NCI-H187 treated with DMSO at 0.1 percent for 48 hours (cell line): ENCODE measurements at regions not wholly inside any gene's neighbourhood (a gene's known extent, or its start where the extent isn't known, plus 50 kb on each side); places are given as distances from the start of the nearest gene placed in this dataset.
"Not testable (repeated sequence)": the region's sequence is repeated elsewhere in the genome, so short reads cannot be mapped to it uniquely, and the experiment has no call there.

ENCODE experiments used
- DNase-seq: peaks from one replicate; lab custom pipeline; 2025; lab: John Stamatoyannopoulos, UW

- DNase-seq, result no peak
Observed at GRCh38 chr3:21989341-21990042, 238.5 kb upstream of the ZNF385D start.

- no peak for DNase-seq
Observed at GRCh38 chr3:21991061-21991460, 240.1 kb upstream of the ZNF385D start.

GRCh38 chr3:21995079-21995607 is 244.1 kb upstream of the ZNF385D start:
- no peak for DNase-seq

- DNase-seq, result no peak
Observed at GRCh38 chr3:22007368-22007767, 256.4 kb upstream of the ZNF385D start.

- DNase-seq, result no peak
Observed at GRCh38 chr3:22010997-22011396, 260.0 kb upstream of the ZNF385D start.

- no peak for DNase-seq
Observed at GRCh38 chr3:22012471-22012870, 261.5 kb upstream of the ZNF385D start.

- DNase-seq, result no peak
Observed at GRCh38 chr3:22013641-22014040, 262.6 kb upstream of the ZNF385D start.

GRCh38 chr3:22016197-22016596 is 265.2 kb upstream of the ZNF385D start:
- no peak for DNase-seq

GRCh38 chr3:22024638-22025037 is 273.6 kb upstream of the ZNF385D start:
- not testable (repeated sequence) for DNase-seq

- DNase-seq, result no peak
Observed at GRCh38 chr3:22029480-22029879, 278.5 kb upstream of the ZNF385D start.

- DNase-seq, result no peak
Observed at GRCh38 chr3:22039161-22039560, 288.2 kb upstream of the ZNF385D start.

GRCh38 chr3:22040150-22040549 is 289.1 kb upstream of the ZNF385D start:
- DNase-seq, result no peak

- DNase-seq, result no peak
Observed at GRCh38 chr3:22045882-22046281, 294.9 kb upstream of the ZNF385D start.

- DNase-seq, result no peak
Observed at GRCh38 chr3:22063500-22063899, 312.5 kb upstream of the ZNF385D start.

GRCh38 chr3:22068619-22069018 is 317.6 kb upstream of the ZNF385D start:
- DNase-seq, result no peak

GRCh38 chr3:22088204-22088603 is 337.2 kb upstream of the ZNF385D start:
- no peak for DNase-seq

GRCh38 chr3:22089284-22089683 is 338.3 kb upstream of the ZNF385D start:
- DNase-seq, result peak; percentile 3

GRCh38 chr3:22091329-22091728 is 340.3 kb upstream of the ZNF385D start:
- no peak for DNase-seq

GRCh38 chr3:22098021-22098420 is 347.0 kb upstream of the ZNF385D start:
- no peak for DNase-seq

- no peak for DNase-seq
Observed at GRCh38 chr3:22101351-22101750, 350.3 kb upstream of the ZNF385D start.

- DNase-seq, result no peak
Observed at GRCh38 chr3:22101811-22102210, 350.8 kb upstream of the ZNF385D start.

- no peak for DNase-seq
Observed at GRCh38 chr3:22103423-22103822, 352.4 kb upstream of the ZNF385D start.

- no peak for DNase-seq
Observed at GRCh38 chr3:22106213-22106896, 355.3 kb upstream of the ZNF385D start.

- DNase-seq, result no peak
Observed at GRCh38 chr3:22111226-22111625, 360.2 kb upstream of the ZNF385D start.
